DOHH2 (cell line): ENCODE measurements at regions not wholly inside any gene's neighbourhood (a gene's known extent, or its start where the extent isn't known, plus 50 kb on each side); places are given as distances from the start of the nearest gene placed in this dataset.

ENCODE experiments used
- H3F3A ChIP-seq: fragments of 200-600 bp; sonication (generic), shearing (Covaris generic); 2 replicates; pipeline ENCODE4 v1.6.0; 2016; ENCODE audit warnings: antibody characterized with exemption, mild to moderate bottlenecking; ENCODE audit not compliant: control insufficient read depth, insufficient read depth
- H3K27ac ChIP-seq: fragments of 200-600 bp; sonication (generic); 2 replicates; pipeline ENCODE4 v1.5.1; 2014; ENCODE audit warnings: low read depth, mild to moderate bottlenecking, low read length, moderate library complexity
- H3K27me3 ChIP-seq: fragments of 200-600 bp; sonication (generic); 2 replicates; pipeline ENCODE4 v1.6.1; 2014; ENCODE audit warnings: mild to moderate bottlenecking, low read length, mixed read lengths; ENCODE audit not compliant: control insufficient read depth
- H3K36me3 ChIP-seq: fragments of 200-600 bp; sonication (generic); 2 replicates; pipeline ENCODE4 v1.6.1; 2014; ENCODE audit warnings: mild to moderate bottlenecking, low read length, moderate library complexity, mixed read lengths; ENCODE audit not compliant: control insufficient read depth
- H3K4me1 ChIP-seq: fragments of 200-600 bp; sonication (generic); 2 replicates; pipeline ENCODE4 v1.6.1; 2014; ENCODE audit warnings: mild to moderate bottlenecking, low read length, mixed read lengths; ENCODE audit not compliant: control insufficient read depth
- H3K4me2 ChIP-seq: fragments of 200-600 bp; sonication (generic); 2 replicates; pipeline ENCODE4 v1.6.0; 2014; ENCODE audit warnings: mild to moderate bottlenecking, low read length, moderate library complexity
- H3K4me3 ChIP-seq: fragments of 200-600 bp; sonication (generic); 2 replicates; pipeline ENCODE4 v1.5.1; 2014; ENCODE audit warnings: mild to moderate bottlenecking, low read length, mixed read lengths
- H3K79me2 ChIP-seq: fragments of 200-600 bp; sonication (generic); 2 replicates; pipeline ENCODE4 v1.6.1; 2014; ENCODE audit warnings: mild to moderate bottlenecking, low read length, mixed read lengths; ENCODE audit not compliant: control insufficient read depth
- H3K9me2 ChIP-seq: fragments of 200-600 bp; sonication (generic); replicated peaks from 2 replicates; pipeline ENCODE4 v1.6.1; 2014; ENCODE audit warnings: mild to moderate bottlenecking, low read length, mixed read lengths; ENCODE audit not compliant: control insufficient read depth
- H3K9me3 ChIP-seq: fragments of 200-600 bp; sonication (generic); 2 replicates; pipeline ENCODE4 v1.6.1; 2014; ENCODE audit warnings: antibody characterized with exemption, low read length, mixed read lengths; ENCODE audit not compliant: control insufficient read depth, insufficient read depth
- H4K20me1 ChIP-seq: fragments of 200-600 bp; sonication (generic); 2 replicates; pipeline ENCODE4 v1.6.0; 2014; ENCODE audit warnings: low read depth, mild to moderate bottlenecking, antibody characterized with exemption, low read length, moderate library complexity; ENCODE audit not compliant: control insufficient read depth, insufficient read depth
- CTCF ChIP-seq: fragments of 200-600 bp; sonication (generic); IDR thresholded peaks from one replicate; pipeline ENCODE4 v1.5.1; 2014; ENCODE audit warnings: antibody characterized with exemption, mild to moderate bottlenecking, low read depth, low read length; ENCODE audit not compliant: poor library complexity, severe bottlenecking
- EZH2phosphoT487 ChIP-seq: fragments of 200-600 bp; sonication (generic); IDR thresholded peaks from 2 replicates; pipeline ENCODE4 v1.6.1; 2017; ENCODE audit warnings: borderline replicate concordance, mild to moderate bottlenecking, antibody characterized with exemption, low read length, moderate library complexity, mixed read lengths

- TF ChIP-seq EZH2phosphoT487 (no peak), CTCF (no peak)
- H3K4me3 ChIP-seq, result no peak overlapping the region
- no peaks in the 10 kb centered on the region for H3K9me3 ChIP-seq
- no peaks in the 10 kb centered on the region for H3K79me2 ChIP-seq
- no peak overlapping the region for H3K27ac ChIP-seq
- H3K27me3 ChIP-seq, result peaks cover under 1% of the 10 kb centered on the region; the same call in 1 of the 2 replicates
- no peaks in the 10 kb centered on the region for H3K36me3 ChIP-seq
- no peaks in the 10 kb centered on the region for H3K4me1 ChIP-seq
- no peaks in the 10 kb centered on the region for H3K9me2 ChIP-seq
- no peaks in the 10 kb centered on the region for H4K20me1 ChIP-seq
- H3K4me2 ChIP-seq, result no peak overlapping the region
- H3F3A ChIP-seq, result no peaks in the 10 kb centered on the region
Measured at GRCh38 chr11:92789761-92790160, 179.7 kb upstream of the MTNR1B start.

DNA sequence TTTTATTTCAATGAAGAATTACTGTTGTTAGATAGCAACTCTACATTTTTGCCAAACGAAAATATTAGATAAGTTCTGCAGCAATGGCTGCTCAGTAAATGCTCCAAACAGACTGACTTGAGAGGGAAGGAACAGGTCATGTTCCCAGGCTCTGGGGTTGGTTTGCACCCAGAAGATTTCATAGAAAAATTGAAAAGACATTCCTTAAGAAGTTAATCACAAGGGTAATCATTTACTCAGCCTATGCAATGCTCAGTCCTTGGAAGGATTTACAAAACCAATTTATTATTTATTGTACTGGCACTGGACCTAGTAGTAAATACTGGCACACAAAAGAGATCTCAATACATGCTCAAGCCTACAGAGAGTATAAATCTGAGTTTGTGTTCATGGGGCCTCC lies 179.1 kb upstream of the MTNR1B start:
- H3K79me2 ChIP-seq, result no peaks in the 10 kb centered on the region
- H3F3A ChIP-seq, result no peaks in the 10 kb centered on the region
- no peaks in the 10 kb centered on the region for H4K20me1 ChIP-seq
- H3K4me2 ChIP-seq, result no peak overlapping the region
- H3K9me3 ChIP-seq, result no peaks in the 10 kb centered on the region
- H3K9me2 ChIP-seq, result no peaks in the 10 kb centered on the region
- no peaks in the 10 kb centered on the region for H3K27me3 ChIP-seq
- no peaks in the 10 kb centered on the region for H3K4me1 ChIP-seq
- H3K4me3 ChIP-seq, result no peak overlapping the region
- no peaks in the 10 kb centered on the region for H3K36me3 ChIP-seq
- TF ChIP-seq CTCF, result no peak
- no peak for TF ChIP-seq EZH2phosphoT487
- no peak overlapping the region for H3K27ac ChIP-seq

DNA sequence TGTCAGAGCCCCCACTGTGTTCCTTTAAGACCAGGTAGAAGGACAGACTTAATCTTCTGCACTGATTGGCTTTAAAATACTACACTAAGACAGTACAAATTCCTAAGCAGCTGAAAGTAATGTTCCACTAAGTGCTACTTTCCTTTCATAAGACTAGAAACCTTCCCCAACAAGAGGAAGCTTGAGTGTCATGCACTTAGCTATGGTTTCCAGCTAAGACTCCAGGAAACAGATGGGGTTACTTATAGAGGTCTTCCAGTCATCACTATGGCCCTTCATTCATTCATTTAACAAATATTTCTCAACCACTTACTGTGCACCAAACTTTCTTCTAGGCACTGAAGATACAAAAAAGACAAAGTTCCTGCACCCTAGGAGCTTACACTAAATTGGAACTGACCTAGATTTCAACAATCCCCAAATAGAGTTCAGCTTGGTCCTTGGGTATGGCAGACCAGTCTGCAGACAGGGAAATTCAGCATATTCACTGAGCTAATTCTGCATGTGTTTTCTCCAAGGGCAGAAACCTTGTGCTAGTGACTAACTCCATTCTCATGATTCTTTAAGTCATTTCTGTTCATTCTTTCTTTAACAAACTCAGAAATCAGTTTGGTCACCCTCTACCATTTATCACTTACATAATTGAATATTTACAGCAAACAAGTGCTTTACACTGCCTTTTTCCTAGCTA lies 178.4 kb upstream of the MTNR1B start:
- H3K36me3 ChIP-seq, result no peaks in the 10 kb centered on the region
- H3K4me2 ChIP-seq, result no peak overlapping the region
- no peaks in the 10 kb centered on the region for H3K27me3 ChIP-seq
- no peaks in the 10 kb centered on the region for H4K20me1 ChIP-seq
- H3K79me2 ChIP-seq, result no peaks in the 10 kb centered on the region
- TF ChIP-seq CTCF (no peak), EZH2phosphoT487 (no peak)
- H3K4me3 ChIP-seq, result no peak overlapping the region
- no peak overlapping the region for H3K27ac ChIP-seq
- H3K4me1 ChIP-seq, result no peaks in the 10 kb centered on the region
- H3F3A ChIP-seq, result no peaks in the 10 kb centered on the region
- no peaks in the 10 kb centered on the region for H3K9me2 ChIP-seq
- H3K9me3 ChIP-seq, result no peaks in the 10 kb centered on the region
